GM12878 (cell line): ENCODE measurements at regions not wholly inside any gene's neighbourhood (a gene's known extent, or its start where the extent isn't known, plus 50 kb on each side); places are given as distances from the start of the nearest gene placed in this dataset.

Source experiments
- ATAC-seq: fragments of 200-7000 bp; cut with Tn5 transposase; 3 replicates; pipeline ENCODE4 v1.9.1; 2020; ENCODE audit warnings: mild to moderate bottlenecking, moderate library complexity
- BruUV-seq: library from RNA; stranded (reverse); fragments of 400-500 nt; replicated peaks from 2 replicates; lab custom pipeline; 2021; lab: Mats Ljungman, UMichigan
- CTCF ChIA-PET: fragments of 300-600 bp; sonication (Branson Sonifier 250); formaldehyde crosslinking; extraction: SDS; loops from one replicate; lab custom pipeline; 2021; ENCODE audit warnings: inconsistent platforms; lab: Yijun Ruan, JAX
- POLR2A ChIA-PET: fragments of 350-600 bp; formaldehyde crosslinking; extraction: SDS; loops from one replicate; lab custom pipeline; 2021; ENCODE audit warnings: inconsistent platforms; lab: Charles Lee
- RAD21 ChIA-PET: fragments of 300-600 bp; sonication (Branson Sonifier 250); formaldehyde crosslinking; loops from one replicate; lab custom pipeline; 2023; ENCODE audit warnings: antibody characterized with exemption; ENCODE audit not compliant: unreplicated experiment; lab: Charles Lee
- SMC1A ChIA-PET: fragments of 300-600 bp; sonication (Branson Sonifier 250); formaldehyde crosslinking; loops from one replicate; lab custom pipeline; 2023; ENCODE audit not compliant: unreplicated experiment, uncharacterized antibody; lab: Charles Lee
- DNase-seq: peaks from one replicate; pipeline ENCODE4 v3.0.0-alpha.2; 2011; ENCODE audit warnings: low read depth, low spot score
- FAIRE-seq: peaks from 3 replicates; lab custom pipeline; 2011; peaks lifted over from hg19 to GRCh38; lab: Jason Lieb, UNC
- H2AFZ ChIP-seq: 2 replicates; pipeline ENCODE4 v1.6.0; 2011; ENCODE audit warnings: low read depth, low read length, control low read depth; ENCODE audit not compliant: control insufficient read depth
- H3K27ac ChIP-seq: 2 replicates; pipeline ENCODE4 v1.5.1; 2011; ENCODE audit warnings: control low read depth; ENCODE audit not compliant: control insufficient read depth, insufficient read depth
- H3K27me3 ChIP-seq, 2 experiments: replicated peaks in 1 of 2; 2 replicates each; pipeline versions ENCODE4 v1.6.0 to v1.6.1; 2011; ENCODE audit warnings: low read length in 1 of 2; ENCODE audit not compliant: control insufficient read depth in 2 of 2, insufficient read depth in 2 of 2
- H3K36me3 ChIP-seq, 2 experiments: 2 replicates each; pipeline ENCODE4 v1.5.1; 2011; ENCODE audit warnings: low read length in 1 of 2; ENCODE audit not compliant: control insufficient read depth in 2 of 2, insufficient read depth in 2 of 2
- H3K4me1 ChIP-seq: 2 replicates; pipeline ENCODE4 v1.6.1; 2011; ENCODE audit warnings: mild to moderate bottlenecking, low read length, moderate library complexity, mixed read lengths; ENCODE audit not compliant: control insufficient read depth, insufficient read depth
- H3K4me2 ChIP-seq: 2 replicates; pipeline ENCODE4 v1.6.0; 2011; ENCODE audit warnings: control low read depth; ENCODE audit not compliant: control insufficient read depth, insufficient read depth
- H3K4me3 ChIP-seq: fragments of 200-600 bp; sonication (generic); 2 replicates; pipeline ENCODE4 v1.5.1; 2016
- H3K79me2 ChIP-seq: 2 replicates; pipeline ENCODE4 v1.6.0; 2011; ENCODE audit warnings: low read length; ENCODE audit not compliant: control insufficient read depth, insufficient read depth
- H3K9ac ChIP-seq: 2 replicates; pipeline ENCODE4 v1.8.0; 2011; ENCODE audit warnings: low read length, control low read depth, mixed read lengths; ENCODE audit not compliant: control insufficient read depth, insufficient read depth
- H3K9me3 ChIP-seq: replicated peaks from 3 replicates; pipeline ENCODE4 v1.5.1; 2011; ENCODE audit warnings: mild to moderate bottlenecking, low read length; ENCODE audit not compliant: control insufficient read depth, insufficient read depth
- H4K20me1 ChIP-seq: 2 replicates; pipeline ENCODE4 v1.6.0; 2011; ENCODE audit not compliant: control insufficient read depth, insufficient read depth
- CUX1 ChIP-seq: IDR thresholded peaks from 2 replicates; pipeline ENCODE4 v1.6.1; 2012; ENCODE audit warnings: improper control_type of control experiment, low read depth, low read length; ENCODE audit not compliant: insufficient replicate concordance
- SMARCA5 ChIP-seq: fragments of 450-650 bp; IDR thresholded peaks from 2 replicates; pipeline ENCODE4 v1.6.1; 2017; ENCODE audit warnings: mild to moderate bottlenecking
- STAT3 ChIP-seq: IDR thresholded peaks from 2 replicates; pipeline ENCODE4 v1.6.1; 2011; ENCODE audit warnings: low read depth, low read length, improper control_type of control experiment
- TCF12 ChIP-seq: IDR thresholded peaks from 2 replicates; pipeline ENCODE4 v1.6.1; 2011; ENCODE audit warnings: low read depth, mild to moderate bottlenecking, low read length
- WGBS: methylation state at CpG from one replicate; pipeline ENCODE4 v1.1.6; 2016; ENCODE audit warnings: low lambda C conversion rate; ENCODE audit not compliant: insufficient replicate concordance, insufficient coverage; ENCODE audit errors: missing lambda C conversion rate; 5-methylcytosine and 5-hydroxymethylcytosine counted together
- in situ Hi-C: fragments of 300-500 bp; cut with MboI; formaldehyde crosslinking; loops from 9 replicates; pipeline ENCODE4 v1.14.3; 2018; ENCODE audit warnings: mixed read lengths
- intact Hi-C: fragments of 100-400 bp; cut with micrococcal nuclease; formaldehyde crosslinking; loops from one replicate; pipeline ENCODE4 v1.14.2; 2022; ENCODE audit not compliant: unreplicated experiment
- TF ChIP-seq, protein P1 (sequence below): fragments of 450-650 bp; formaldehyde crosslinking; IDR thresholded peaks from 2 replicates; pipeline ENCODE4 v1.4.0; 2022; ENCODE audit warnings: mild to moderate bottlenecking, moderate library complexity

- Histone ChIP-seq H3K27me3 (no peaks in the 10 kb centered on the region), H3K4me1 (no peaks in the 10 kb centered on the region), H3K9me3 (no peaks in the 10 kb centered on the region; the same call in 2 of the 3 replicates), H3K79me2 (no peaks in the 10 kb centered on the region), H3K4me2 (no peak overlapping the region), H3K27ac (no peak overlapping the region), H3K9ac (no peak overlapping the region)
- intact Hi-C loops (no loop called here), in situ Hi-C loops (no loop called here)
- ChIA-PET RAD21 (no interaction called here), POLR2A (no interaction called here), SMC1A (no interaction called here)
- ATAC-seq = no peak
- BruUV-seq = no TSS peak
- DNase-seq = no peak
- TF ChIP-seq TCF12 = no peak
- no peak for TF ChIP-seq CUX1
- TF ChIP-seq, protein P1, sequence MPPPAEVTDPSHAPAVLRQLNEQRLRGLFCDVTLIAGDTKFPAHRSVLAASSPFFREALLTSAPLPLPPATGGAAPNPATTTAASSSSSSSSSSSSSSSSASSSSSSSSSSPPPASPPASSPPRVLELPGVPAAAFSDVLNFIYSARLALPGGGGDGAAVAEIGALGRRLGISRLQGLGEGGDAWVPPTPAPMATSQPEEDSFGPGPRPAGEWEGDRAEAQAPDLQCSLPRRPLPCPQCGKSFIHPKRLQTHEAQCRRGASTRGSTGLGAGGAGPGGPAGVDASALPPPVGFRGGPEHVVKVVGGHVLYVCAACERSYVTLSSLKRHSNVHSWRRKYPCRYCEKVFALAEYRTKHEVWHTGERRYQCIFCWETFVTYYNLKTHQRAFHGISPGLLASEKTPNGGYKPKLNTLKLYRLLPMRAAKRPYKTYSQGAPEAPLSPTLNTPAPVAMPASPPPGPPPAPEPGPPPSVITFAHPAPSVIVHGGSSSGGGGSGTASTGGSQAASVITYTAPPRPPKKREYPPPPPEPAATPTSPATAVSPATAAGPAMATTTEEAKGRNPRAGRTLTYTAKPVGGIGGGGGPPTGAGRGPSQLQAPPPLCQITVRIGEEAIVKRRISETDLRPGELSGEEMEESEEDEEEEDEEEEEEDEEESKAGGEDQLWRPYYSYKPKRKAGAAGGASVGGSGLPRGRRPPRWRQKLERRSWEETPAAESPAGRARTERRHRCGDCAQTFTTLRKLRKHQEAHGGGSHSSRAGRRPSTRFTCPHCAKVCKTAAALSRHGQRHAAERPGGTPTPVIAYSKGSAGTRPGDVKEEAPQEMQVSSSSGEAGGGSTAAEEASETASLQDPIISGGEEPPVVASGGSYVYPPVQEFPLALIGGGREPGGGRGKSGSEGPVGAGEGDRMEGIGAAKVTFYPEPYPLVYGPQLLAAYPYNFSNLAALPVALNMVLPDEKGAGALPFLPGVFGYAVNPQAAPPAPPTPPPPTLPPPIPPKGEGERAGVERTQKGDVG (CRISPR knock-in tag) = no peak
- TF ChIP-seq SMARCA5 = no peak
- TF ChIP-seq STAT3 = no peak
- TF ChIP-seq, all 136 proteins: peak for 0
- Histone ChIP-seq H3K4me3 (no peak overlapping the region), H3K36me3 (no peaks in the 10 kb centered on the region), H4K20me1 (no peaks in the 10 kb centered on the region), H2AFZ (no peak overlapping the region)
- FAIRE-seq = no peak
- WGBS = 2% methylated on average over 8 of the region's 8 CpGs
- CTCF ChIA-PET = no interaction called here
These were observed 1117.7 kb downstream of the BRD1 start for GRCh38 chr22:48709976-48710375.
